ACC112 (cell line): ENCODE measurements at regions not wholly inside any gene's neighbourhood (a gene's known extent, or its start where the extent isn't known, plus 50 kb on each side); places are given as distances from the start of the nearest gene placed in this dataset.
"Not testable (repeated sequence)": the region's sequence is repeated elsewhere in the genome, so short reads cannot be mapped to it uniquely, and the experiment has no call there.

ENCODE experiments used
- H2AFZ ChIP-seq: fragments of 200-600 bp; sonication (generic); one replicate; pipeline ENCODE4 v1.6.0; 2017; ENCODE audit warnings: antibody characterized with exemption, low read length; ENCODE audit not compliant: unreplicated experiment
- H3K27ac ChIP-seq: fragments of 200-600 bp; sonication (generic); 2 replicates; pipeline ENCODE4 v1.5.1; 2014; ENCODE audit warnings: low read depth, mild to moderate bottlenecking, antibody characterized with exemption, low read length, moderate library complexity
- H3K27me3 ChIP-seq: fragments of 200-600 bp; sonication (generic); 2 replicates; pipeline ENCODE4 v1.6.1; 2014; ENCODE audit warnings: mild to moderate bottlenecking, antibody characterized with exemption, low read length, moderate library complexity, mixed read lengths; ENCODE audit not compliant: insufficient read depth
- H3K36me3 ChIP-seq: fragments of 200-600 bp; sonication (generic); 2 replicates; pipeline ENCODE4 v1.6.1; 2016; ENCODE audit warnings: mild to moderate bottlenecking, antibody characterized with exemption, low read length, moderate library complexity, mixed read lengths; ENCODE audit not compliant: insufficient read depth
- H3K4me1 ChIP-seq: fragments of 200-600 bp; sonication (generic); one replicate; pipeline ENCODE4 v1.6.1; 2016; ENCODE audit warnings: low read length, mixed read lengths; ENCODE audit not compliant: insufficient read depth, unreplicated experiment, control insufficient read depth
- H3K4me3 ChIP-seq: fragments of 200-600 bp; sonication (generic); 2 replicates; pipeline ENCODE4 v1.5.1; 2014; ENCODE audit warnings: mild to moderate bottlenecking, low read depth, low read length
- H3K79me2 ChIP-seq: fragments of 200-600 bp; sonication (generic); one replicate; pipeline ENCODE4 v1.6.0; 2016; ENCODE audit warnings: low read length; ENCODE audit not compliant: control insufficient read depth, unreplicated experiment, insufficient read depth

- H3K27ac ChIP-seq, H3K4me3 ChIP-seq, H2AFZ ChIP-seq, H3K27me3 ChIP-seq, H3K79me2 ChIP-seq, H3K36me3 ChIP-seq: not testable (repeated sequence)
- peaks cover 15% of the 10 kb centered on the region for H3K4me1 ChIP-seq
Observed at GRCh38 chr6:81869749-81870508, 117.4 kb upstream of the TENT5A start.

GRCh38 chr6:81865712-81866111 is 113.2 kb upstream of the TENT5A start:
- no peaks in the 10 kb centered on the region for H3K79me2 ChIP-seq
- H3K4me3 ChIP-seq: peak overlapping the region; percentile 20; the same call in 1 of the 2 replicates
- H2AFZ ChIP-seq: peak overlapping the region; percentile 34
- H3K27ac ChIP-seq: peak overlapping the region; percentile 55
- no peaks in the 10 kb centered on the region for H3K27me3 ChIP-seq
- H3K36me3 ChIP-seq: no peaks in the 10 kb centered on the region
- H3K4me1 ChIP-seq: peaks cover 17% of the 10 kb centered on the region

GRCh38 chr6:81864124-81864523 is 111.6 kb upstream of the TENT5A start:
- H3K4me3 ChIP-seq: no peak overlapping the region
- no peaks in the 10 kb centered on the region for H3K79me2 ChIP-seq
- no peak overlapping the region for H2AFZ ChIP-seq
- peaks cover 24% of the 10 kb centered on the region for H3K4me1 ChIP-seq
- no peaks in the 10 kb centered on the region for H3K27me3 ChIP-seq
- no peak overlapping the region for H3K27ac ChIP-seq
- H3K36me3 ChIP-seq: no peaks in the 10 kb centered on the region

GRCh38 chr6:81863123-81863522 is 110.6 kb upstream of the TENT5A start:
- Histone ChIP-seq H3K36me3 (no peaks in the 10 kb centered on the region), H3K79me2 (no peaks in the 10 kb centered on the region), H3K4me1 (peaks cover 24% of the 10 kb centered on the region), H3K27ac (no peak overlapping the region), H3K27me3 (no peaks in the 10 kb centered on the region), H2AFZ (no peak overlapping the region), H3K4me3 (no peak overlapping the region)

GRCh38 chr6:81861281-81861680 is 108.8 kb upstream of the TENT5A start:
- H3K27ac ChIP-seq: no peak overlapping the region
- H3K27me3 ChIP-seq: no peaks in the 10 kb centered on the region

GRCh38 chr6:81859884-81860283 is 107.4 kb upstream of the TENT5A start:
- H3K4me3 ChIP-seq: no peak overlapping the region
- no peaks in the 10 kb centered on the region for H3K27me3 ChIP-seq
- no peak overlapping the region for H3K27ac ChIP-seq
- H3K79me2 ChIP-seq: no peaks in the 10 kb centered on the region
- H3K4me1 ChIP-seq: peaks cover 9% of the 10 kb centered on the region
- peak overlapping the region; percentile 4 for H2AFZ ChIP-seq
- no peaks in the 10 kb centered on the region for H3K36me3 ChIP-seq

More at GRCh38 chr6:81861281-81861680, 108.8 kb upstream of the TENT5A start:
- Histone ChIP-seq H2AFZ (no peak overlapping the region), H3K79me2 (no peaks in the 10 kb centered on the region), H3K36me3 (no peaks in the 10 kb centered on the region), H3K4me1 (peaks cover 21% of the 10 kb centered on the region), H3K4me3 (no peak overlapping the region)

GRCh38 chr6:81857812-81858211 is 105.3 kb upstream of the TENT5A start:
- Histone ChIP-seq H3K27ac (no peak overlapping the region), H3K27me3 (no peaks in the 10 kb centered on the region), H3K36me3 (no peaks in the 10 kb centered on the region), H3K4me1 (peaks cover 7% of the 10 kb centered on the region), H3K79me2 (no peaks in the 10 kb centered on the region), H3K4me3 (no peak overlapping the region), H2AFZ (no peak overlapping the region)

- Histone ChIP-seq H3K79me2 (no peaks in the 10 kb centered on the region), H3K27me3 (no peaks in the 10 kb centered on the region), H2AFZ (no peak overlapping the region), H3K4me3 (no peak overlapping the region), H3K36me3 (no peaks in the 10 kb centered on the region), H3K27ac (no peak overlapping the region), H3K4me1 (peaks cover 7% of the 10 kb centered on the region)
Observed at GRCh38 chr6:81856872-81857271, 104.4 kb upstream of the TENT5A start.

- Histone ChIP-seq H3K27ac (no peak overlapping the region), H3K36me3 (no peaks in the 10 kb centered on the region), H3K79me2 (no peaks in the 10 kb centered on the region), H3K4me3 (no peak overlapping the region), H3K27me3 (no peaks in the 10 kb centered on the region), H3K4me1 (no peaks in the 10 kb centered on the region), H2AFZ (no peak overlapping the region)
Observed at GRCh38 chr6:81854474-81854873, 102.0 kb upstream of the TENT5A start.

- H2AFZ ChIP-seq: no peak overlapping the region
- no peaks in the 10 kb centered on the region for H3K27me3 ChIP-seq
- H3K27ac ChIP-seq: no peak overlapping the region
- no peaks in the 10 kb centered on the region for H3K79me2 ChIP-seq
- no peaks in the 10 kb centered on the region for H3K4me1 ChIP-seq
- no peaks in the 10 kb centered on the region for H3K36me3 ChIP-seq
- H3K4me3 ChIP-seq: no peak overlapping the region
Observed at GRCh38 chr6:81853975-81854374, 101.5 kb upstream of the TENT5A start.

GRCh38 chr6:81849248-81849647 is 96.8 kb upstream of the TENT5A start:
- no peak overlapping the region for H2AFZ ChIP-seq
- H3K4me3 ChIP-seq: no peak overlapping the region
- H3K27ac ChIP-seq: no peak overlapping the region
- H3K27me3 ChIP-seq: no peaks in the 10 kb centered on the region
- H3K36me3 ChIP-seq: no peaks in the 10 kb centered on the region
- H3K79me2 ChIP-seq: no peaks in the 10 kb centered on the region
- peaks cover 4% of the 10 kb centered on the region for H3K4me1 ChIP-seq
